CD8-positive, alpha-beta memory T cell (primary cell): ENCODE measurements at regions not wholly inside any gene's neighbourhood (a gene's known extent, or its start where the extent isn't known, plus 50 kb on each side); places are given as distances from the start of the nearest gene placed in this dataset.

ENCODE experiments used
- CTCF ChIA-PET: fragments of 350-600 bp; sonication (Branson Sonifier 250); formaldehyde crosslinking; loops from one replicate; lab custom pipeline; 2021; ENCODE audit warnings: antibody characterized with exemption; lab: Charles Lee
- POLR2A ChIA-PET: fragments of 350-600 bp; sonication (Branson Sonifier 250); formaldehyde crosslinking; loops from one replicate; lab custom pipeline; 2021; ENCODE audit warnings: antibody characterized with exemption; lab: Charles Lee
- DNase-seq, 5 donors: peaks; one replicate each; pipeline versions ENCODE4 v3.0.0 to v3.0.0-alpha.2; 2020 to 2022; ENCODE audit warnings: mixed read lengths in 1 of 5
- H3K27ac ChIP-seq: one replicate; pipeline ENCODE4 v1.7.0; 2013; ENCODE audit warnings: low read depth, mild to moderate bottlenecking, low read length, moderate library complexity
- H3K27me3 ChIP-seq: 2 replicates; pipeline ENCODE4 v1.7.0; 2013; ENCODE audit warnings: low read length, mild to moderate bottlenecking; ENCODE audit not compliant: insufficient read depth, poor library complexity, severe bottlenecking
- H3K36me3 ChIP-seq: 2 replicates; pipeline ENCODE4 v1.7.0; 2013; ENCODE audit warnings: mild to moderate bottlenecking, low read length, moderate library complexity; ENCODE audit not compliant: insufficient read depth
- H3K4me1 ChIP-seq: 2 replicates; pipeline ENCODE4 v1.7.0; 2013; ENCODE audit warnings: mild to moderate bottlenecking, low read length, moderate library complexity; ENCODE audit not compliant: insufficient read depth
- H3K4me3 ChIP-seq: 2 replicates; pipeline ENCODE4 v1.7.0; 2013; ENCODE audit warnings: mild to moderate bottlenecking, low read length
- H3K9me3 ChIP-seq: 2 replicates; pipeline ENCODE4 v1.7.0; 2013; ENCODE audit warnings: mild to moderate bottlenecking, low read length
- H3K27ac Mint-ChIP-seq, 8 donors: one replicate each; pipeline ENCODE4 v1.8.0; 2020 to 2021; ENCODE audit warnings: mixed read lengths in 8 of 8, mild to moderate bottlenecking in 6 of 8, inconsistent platforms in 3 of 8, moderate library complexity in 3 of 8
- H3K27me3 Mint-ChIP-seq, 2 donors: one replicate each; pipeline ENCODE4 v1.8.0; 2020 to 2021; ENCODE audit warnings: mixed read lengths in 2 of 2, mild to moderate bottlenecking in 1 of 2, moderate library complexity in 1 of 2
- H3K36me3 Mint-ChIP-seq, 3 donors: one replicate each; pipeline ENCODE4 v1.8.0; 2020 to 2021; ENCODE audit warnings: mixed read lengths in 3 of 3, inconsistent platforms in 1 of 3, mild to moderate bottlenecking in 1 of 3
- H3K4me1 Mint-ChIP-seq, 3 donors: one replicate each; pipeline ENCODE4 v1.8.0; 2020 to 2021; ENCODE audit warnings: mixed read lengths in 3 of 3, inconsistent platforms in 1 of 3, mild to moderate bottlenecking in 1 of 3
- H3K4me3 Mint-ChIP-seq, 7 donors: one replicate each; pipeline ENCODE4 v1.8.0; 2020 to 2021; ENCODE audit warnings: mixed read lengths in 7 of 7, mild to moderate bottlenecking in 6 of 7, moderate library complexity in 4 of 7, inconsistent platforms in 2 of 7
- H3K9me3 Mint-ChIP-seq, 5 donors: one replicate each; pipeline ENCODE4 v1.8.0; 2020 to 2022; ENCODE audit warnings: mixed read lengths in 5 of 5, mild to moderate bottlenecking in 3 of 5, moderate library complexity in 2 of 5, inconsistent platforms in 1 of 5

GRCh38 chr21:17869115-17869514 is 50.0 kb upstream of the C21orf91 start:
- H3K27me3 Mint-ChIP-seq: peaks cover 1 to 3% of the 10 kb centered on the region in 2 donors
- H3K4me3 Mint-ChIP-seq: no peak overlapping the region
- CTCF ChIA-PET: no interaction called here
- Histone ChIP-seq H3K9me3 (no peaks in the 10 kb centered on the region), H3K36me3 (no peaks in the 10 kb centered on the region), H3K4me3 (no peak overlapping the region), H3K27me3 (no peaks in the 10 kb centered on the region), H3K4me1 (no peaks in the 10 kb centered on the region), H3K27ac (no peak overlapping the region)
- no peak overlapping the region for H3K27ac Mint-ChIP-seq
- POLR2A ChIA-PET: no interaction called here
- DNase-seq: no peak
- H3K36me3 Mint-ChIP-seq: peaks cover 0 to 12% (median 2%) of the 10 kb centered on the region in 3 donors
- no peaks in the 10 kb centered on the region for H3K4me1 Mint-ChIP-seq
- H3K9me3 Mint-ChIP-seq: peaks cover 0 to 6% (median 0%) of the 10 kb centered on the region in 5 donors
